GM12878 (cell line): ENCODE measurements at regions not wholly inside any gene's neighbourhood (a gene's known extent, or its start where the extent isn't known, plus 50 kb on each side); places are given as distances from the start of the nearest gene placed in this dataset.

ENCODE experiments used
- NBN ChIP-seq: fragments of 450-650 bp; IDR thresholded peaks from 2 replicates; pipeline ENCODE4 v1.6.1; 2016
- NFIC ChIP-seq: IDR thresholded peaks from 2 replicates; pipeline ENCODE4 v1.6.1; 2012; ENCODE audit warnings: low read depth, mild to moderate bottlenecking, inconsistent platforms, low read length, moderate library complexity
- POLR2AphosphoS5 ChIP-seq: IDR thresholded peaks from 2 replicates; pipeline ENCODE4 v1.6.1; 2011; ENCODE audit warnings: mild to moderate bottlenecking, low read length, inconsistent platforms
- TF ChIP-seq, protein P1 (sequence below), 3 experiments: IDR thresholded peaks in 2 of 3; conservative IDR thresholded peaks in 1 of 3; 2 replicates each; pipeline ENCODE4 v1.5.1; 2011; ENCODE audit warnings: low read depth in 3 of 3, low read length in 3 of 3, mild to moderate bottlenecking in 3 of 3, control low read depth in 2 of 3, moderate library complexity in 2 of 3, inconsistent platforms in 1 of 3, mixed read lengths in 1 of 3; ENCODE audit not compliant: control insufficient read depth in 2 of 3, insufficient read depth in 1 of 3; ENCODE audit errors: extremely low read depth in 1 of 3
- TF ChIP-seq, protein P2 (sequence below): IDR thresholded peaks from 2 replicates; pipeline ENCODE4 v1.6.1; 2011; ENCODE audit warnings: mild to moderate bottlenecking, low read depth, low read length, moderate library complexity; ENCODE audit not compliant: insufficient replicate concordance

DNA sequence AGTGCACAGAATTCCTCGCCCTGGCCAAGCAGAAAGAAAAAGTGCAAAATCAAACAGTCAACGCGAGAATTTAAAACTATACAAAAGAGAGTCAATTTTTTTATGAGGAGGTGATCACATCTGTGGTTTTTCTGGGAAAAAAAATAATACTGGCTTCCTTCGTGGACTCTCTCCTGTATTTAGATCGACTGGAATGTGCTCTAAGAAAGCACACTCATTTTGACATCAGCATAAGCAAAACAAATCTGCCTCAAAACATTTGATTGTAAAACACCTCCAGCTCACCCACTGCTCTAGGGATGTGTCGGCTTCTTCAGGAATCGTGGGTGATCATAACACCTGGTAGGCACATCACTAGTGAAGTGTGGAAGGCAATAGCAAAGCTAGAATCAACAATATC lies 417.4 kb upstream of the FAT1 start:
- TF ChIP-seq, protein P1, sequence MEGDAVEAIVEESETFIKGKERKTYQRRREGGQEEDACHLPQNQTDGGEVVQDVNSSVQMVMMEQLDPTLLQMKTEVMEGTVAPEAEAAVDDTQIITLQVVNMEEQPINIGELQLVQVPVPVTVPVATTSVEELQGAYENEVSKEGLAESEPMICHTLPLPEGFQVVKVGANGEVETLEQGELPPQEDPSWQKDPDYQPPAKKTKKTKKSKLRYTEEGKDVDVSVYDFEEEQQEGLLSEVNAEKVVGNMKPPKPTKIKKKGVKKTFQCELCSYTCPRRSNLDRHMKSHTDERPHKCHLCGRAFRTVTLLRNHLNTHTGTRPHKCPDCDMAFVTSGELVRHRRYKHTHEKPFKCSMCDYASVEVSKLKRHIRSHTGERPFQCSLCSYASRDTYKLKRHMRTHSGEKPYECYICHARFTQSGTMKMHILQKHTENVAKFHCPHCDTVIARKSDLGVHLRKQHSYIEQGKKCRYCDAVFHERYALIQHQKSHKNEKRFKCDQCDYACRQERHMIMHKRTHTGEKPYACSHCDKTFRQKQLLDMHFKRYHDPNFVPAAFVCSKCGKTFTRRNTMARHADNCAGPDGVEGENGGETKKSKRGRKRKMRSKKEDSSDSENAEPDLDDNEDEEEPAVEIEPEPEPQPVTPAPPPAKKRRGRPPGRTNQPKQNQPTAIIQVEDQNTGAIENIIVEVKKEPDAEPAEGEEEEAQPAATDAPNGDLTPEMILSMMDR (IDR thresholded peaks at IDR 0.05 in 2 of 3, conservative IDR thresholded peaks at IDR 0.05 in 1 of 3; ENCODE audit: control insufficient read depth in 2 of 3, extremely low read depth in 1 of 3, insufficient read depth in 1 of 3, low read depth in 3 of 3, low read length in 3 of 3): no peak
- TF ChIP-seq NFIC (no peak), POLR2AphosphoS5 (no peak), NBN (no peak)
- TF ChIP-seq, protein P2, sequence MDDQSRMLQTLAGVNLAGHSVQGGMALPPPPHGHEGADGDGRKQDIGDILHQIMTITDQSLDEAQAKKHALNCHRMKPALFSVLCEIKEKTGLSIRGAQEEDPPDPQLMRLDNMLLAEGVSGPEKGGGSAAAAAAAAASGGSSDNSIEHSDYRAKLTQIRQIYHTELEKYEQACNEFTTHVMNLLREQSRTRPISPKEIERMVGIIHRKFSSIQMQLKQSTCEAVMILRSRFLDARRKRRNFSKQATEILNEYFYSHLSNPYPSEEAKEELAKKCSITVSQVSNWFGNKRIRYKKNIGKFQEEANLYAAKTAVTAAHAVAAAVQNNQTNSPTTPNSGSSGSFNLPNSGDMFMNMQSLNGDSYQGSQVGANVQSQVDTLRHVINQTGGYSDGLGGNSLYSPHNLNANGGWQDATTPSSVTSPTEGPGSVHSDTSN: no peak
